CMK (cell line): ENCODE measurements at regions not wholly inside any gene's neighbourhood (a gene's known extent, or its start where the extent isn't known, plus 50 kb on each side); places are given as distances from the start of the nearest gene placed in this dataset.
"Not testable (repeated sequence)": the region's sequence is repeated elsewhere in the genome, so short reads cannot be mapped to it uniquely, and the experiment has no call there.

ENCODE experiments used
- DNase-seq: peaks from one replicate; pipeline ENCODE4 v3.0.0-alpha.2; 2010; ENCODE audit warnings: low read depth

DNA sequence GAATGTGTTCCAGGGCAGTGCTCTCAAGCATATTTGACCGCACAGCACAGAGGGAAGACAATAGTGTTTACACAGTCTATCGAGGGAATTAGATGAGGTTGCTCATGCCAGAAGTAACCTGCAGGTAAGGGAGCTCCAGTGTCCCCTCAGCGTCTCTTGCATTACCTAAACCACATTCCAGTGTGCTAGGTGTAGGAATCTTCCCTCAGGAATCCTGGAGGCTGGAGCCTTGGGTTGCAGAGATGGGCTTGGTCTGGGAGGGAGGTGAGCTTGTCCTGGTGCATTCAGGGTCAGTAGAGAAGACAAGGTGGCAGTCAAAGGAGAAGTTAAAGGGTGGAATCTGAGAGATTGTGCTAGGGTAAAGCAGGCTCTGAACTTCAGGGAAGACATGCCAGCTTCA lies 56.3 kb downstream of the SOX14 start:
- no peak for DNase-seq

- DNase-seq: no peak
Measured at GRCh38 chr3:137835096-137835495, 71.0 kb downstream of the SOX14 start.

GRCh38 chr3:137845194-137845593 lies 81.1 kb downstream of the SOX14 start:
- no peak for DNase-seq

DNA sequence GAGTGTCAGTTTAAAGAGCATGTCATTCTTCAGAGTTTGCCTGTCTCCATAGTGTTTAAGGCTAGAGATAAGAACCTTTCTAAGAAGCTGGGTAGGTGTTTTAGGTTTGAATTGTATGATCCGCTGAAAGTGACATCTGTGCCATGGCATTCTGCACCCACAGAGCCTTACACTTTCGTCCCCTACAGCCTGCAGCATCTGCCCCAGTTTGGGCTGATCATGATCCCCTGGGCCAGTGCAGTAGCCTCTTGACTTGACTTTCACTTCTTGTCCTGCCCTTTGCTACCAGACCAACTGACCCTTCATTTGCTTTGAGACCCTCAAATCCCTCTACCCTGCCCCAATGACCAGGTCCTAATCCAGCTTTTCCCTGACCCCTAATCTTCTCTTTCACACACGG lies 81.6 kb downstream of the SOX14 start:
- DNase-seq: no peak

DNA sequence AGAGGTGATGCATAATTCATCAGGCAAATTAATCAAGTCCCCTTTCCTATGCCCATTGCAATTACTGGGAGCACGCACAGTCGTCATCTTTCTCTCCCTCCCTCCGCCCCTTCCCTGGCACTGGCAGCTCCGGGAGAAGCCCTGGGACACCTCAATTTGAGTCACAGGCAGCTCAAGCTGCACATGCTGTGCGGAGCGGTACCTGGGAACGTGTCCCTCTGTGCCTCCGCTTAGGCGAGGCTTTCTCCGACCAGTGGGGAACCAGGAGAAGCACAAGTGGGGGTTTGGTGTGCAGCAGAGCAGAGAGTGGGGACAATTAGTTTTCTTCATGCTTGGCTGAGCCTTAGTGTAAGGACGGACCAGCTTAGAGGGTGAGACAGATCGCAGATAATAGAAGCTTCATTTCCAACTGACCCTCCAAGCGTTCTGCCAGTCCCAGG lies 88.3 kb downstream of the SOX14 start:
- DNase-seq: no peak

- no peak for DNase-seq
Measured at GRCh38 chr3:137854533-137855261, 90.6 kb downstream of the SOX14 start.

GRCh38 chr3:137866001-137866400 lies 101.9 kb downstream of the SOX14 start:
- DNase-seq: no peak

DNA sequence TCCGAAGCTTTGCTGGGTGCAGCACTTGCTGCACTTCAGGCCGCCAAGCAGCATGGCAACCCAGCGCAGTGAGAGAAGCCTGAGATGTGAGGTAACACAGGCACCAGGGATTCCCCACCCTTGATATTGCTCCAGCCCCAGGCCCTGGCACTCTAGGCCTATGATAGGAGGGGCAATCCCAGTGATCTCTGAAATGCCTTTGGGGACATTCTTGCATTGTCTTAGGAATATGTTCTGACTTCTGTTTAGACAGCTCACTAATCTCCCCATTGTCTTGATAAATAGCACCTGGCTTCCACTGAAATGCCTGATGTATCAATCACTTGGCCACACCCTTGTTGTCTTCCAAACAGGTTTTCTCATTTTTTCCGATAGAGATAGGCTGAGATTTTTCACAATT lies 102.8 kb downstream of the SOX14 start:
- no peak for DNase-seq

DNA sequence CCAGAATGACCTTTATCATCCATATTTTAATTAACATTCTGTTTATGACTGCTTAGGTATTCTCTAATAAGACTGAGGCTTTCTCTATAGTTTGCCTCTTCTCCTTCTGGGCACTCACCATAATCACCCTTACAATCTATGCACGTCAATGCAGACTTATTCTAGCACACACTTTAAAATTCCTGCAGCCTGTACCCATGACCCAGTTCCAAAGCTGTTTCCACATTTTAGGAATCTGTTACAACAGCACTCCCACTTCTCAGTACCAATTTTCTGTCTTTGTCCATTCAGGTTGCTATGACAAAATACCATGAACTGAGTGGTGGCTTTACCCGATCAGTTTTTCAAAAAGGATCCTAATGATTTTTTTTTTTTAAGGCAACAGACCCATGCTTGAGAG lies 103.5 kb downstream of the SOX14 start:
- DNase-seq: no peak

- no peak for DNase-seq
Measured at GRCh38 chr3:137869022-137869421, 104.9 kb downstream of the SOX14 start.

GRCh38 chr3:137872589-137872988 lies 108.5 kb downstream of the SOX14 start:
- DNase-seq: not testable (repeated sequence)

DNA sequence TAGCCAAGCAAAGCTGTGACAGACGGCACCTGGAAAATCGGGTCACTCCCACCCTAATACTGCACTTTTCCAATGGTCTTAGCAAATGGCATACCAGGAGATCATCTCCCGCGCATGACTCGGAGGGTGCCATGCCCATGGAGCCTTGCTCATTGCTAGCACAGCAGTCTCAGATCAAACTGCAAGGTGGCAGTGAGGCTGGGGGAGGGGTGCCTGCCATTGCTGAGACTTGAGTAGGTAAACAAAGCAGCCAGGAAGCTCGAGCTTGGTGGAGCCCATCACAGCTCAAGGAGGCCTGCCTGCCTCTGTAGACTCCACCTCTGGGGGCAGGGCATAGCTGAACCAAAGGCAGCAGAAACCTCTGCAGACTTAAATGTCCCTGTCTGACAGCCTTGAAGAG lies 113.1 kb upstream of the CLDN18 start:
- not testable (repeated sequence) for DNase-seq

GRCh38 chr3:137906985-137907649 lies 102.8 kb upstream of the CLDN18 start:
- DNase-seq: no peak

DNA sequence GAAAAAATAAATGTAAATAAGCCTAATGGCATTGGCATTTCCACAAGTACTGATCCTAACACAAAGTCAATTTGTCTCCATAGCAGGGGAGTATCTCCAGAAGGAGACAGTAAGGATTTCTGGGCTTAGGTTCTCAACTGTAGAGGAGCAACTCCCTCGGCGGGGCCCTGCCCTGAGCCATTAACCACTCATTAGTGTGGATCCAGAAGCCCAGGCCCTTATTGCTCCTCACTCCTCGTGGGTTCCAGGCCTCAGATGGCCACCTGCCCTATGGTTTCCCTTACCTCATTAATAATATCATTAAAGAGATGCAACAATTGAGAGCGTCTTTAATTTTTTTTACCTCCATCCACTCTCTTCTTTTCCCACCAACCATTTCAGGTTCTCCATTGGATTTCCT lies 85.3 kb upstream of the CLDN18 start:
- no peak for DNase-seq

GRCh38 chr3:137925080-137925479 lies 84.9 kb upstream of the CLDN18 start:
- no peak for DNase-seq

- no peak for DNase-seq
Measured at GRCh38 chr3:137926991-137927390, 83.0 kb upstream of the CLDN18 start.

GRCh38 chr3:137930976-137931375 lies 79.0 kb upstream of the CLDN18 start:
- DNase-seq: no peak

DNA sequence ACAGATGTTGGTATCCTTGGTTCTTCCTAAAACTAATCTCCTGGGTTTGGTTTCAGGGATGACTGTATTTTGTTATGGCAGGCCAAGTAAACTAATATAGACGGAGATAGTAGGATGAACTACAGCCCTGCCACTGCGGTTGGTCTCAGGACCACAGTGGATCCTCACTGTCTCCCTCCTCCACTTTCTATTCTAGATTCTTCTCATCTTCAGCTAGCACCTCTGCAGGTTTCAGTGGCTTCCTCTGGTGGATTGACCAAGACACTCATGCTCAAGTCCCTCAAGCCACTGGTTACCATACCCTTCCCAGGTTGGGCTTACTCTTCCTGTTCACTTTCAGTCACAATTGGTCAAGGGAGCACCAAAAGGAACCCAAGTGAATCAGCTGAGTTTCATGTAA lies 71.1 kb upstream of the CLDN18 start:
- DNase-seq: no peak

DNA sequence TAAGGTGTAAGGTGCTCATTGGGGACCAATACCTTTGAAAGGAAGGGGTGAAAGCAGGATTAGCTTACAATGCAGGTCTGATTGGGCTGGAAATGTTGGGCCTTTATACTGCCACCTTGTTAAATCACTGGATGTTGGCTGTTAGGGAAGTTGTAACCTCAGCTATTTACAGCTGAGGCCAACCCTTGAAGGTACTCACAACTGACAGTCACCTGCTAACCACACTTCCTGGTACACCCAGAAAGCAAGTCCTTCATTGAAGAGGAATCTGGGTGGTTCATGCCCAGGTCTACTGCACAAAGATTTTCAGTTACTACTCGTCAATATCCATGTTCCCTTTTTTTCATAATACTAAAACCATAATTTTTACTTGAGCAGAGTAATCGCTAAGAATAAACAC lies 65.4 kb upstream of the CLDN18 start:
- DNase-seq: no peak

- peak; percentile 12 for DNase-seq
Measured at GRCh38 chr3:137946356-137946973, 63.5 kb upstream of the CLDN18 start.

GRCh38 chr3:137947117-137947516 lies 62.8 kb upstream of the CLDN18 start:
- DNase-seq: no peak

- DNase-seq: no peak
Measured at GRCh38 chr3:137948400-137949072, 61.4 kb upstream of the CLDN18 start.

- no peak for DNase-seq
Measured at GRCh38 chr3:137958636-137959035, 51.3 kb upstream of the CLDN18 start.
